Mammary epithelial cell (primary cell): ENCODE measurements at regions not wholly inside any gene's neighbourhood (a gene's known extent, or its start where the extent isn't known, plus 50 kb on each side); places are given as distances from the start of the nearest gene placed in this dataset.

Experiments
- CTCF ChIP-seq, 2 donors: IDR thresholded peaks in 1 of 2; conservative IDR thresholded peaks in 1 of 2; 2 replicates each; pipeline ENCODE4 v1.5.1; 2011 to 2012; ENCODE audit warnings: inconsistent platforms in 2 of 2, low read length in 2 of 2, mild to moderate bottlenecking in 2 of 2, control low read depth in 1 of 2, low read depth in 1 of 2; ENCODE audit not compliant: insufficient read depth in 1 of 2; ENCODE audit errors: extremely low read depth in 1 of 2
- EZH2 ChIP-seq: IDR thresholded peaks from 2 replicates; pipeline ENCODE4 v1.6.1; 2012; ENCODE audit warnings: low read length, inconsistent platforms, borderline replicate concordance

- TF ChIP-seq CTCF (conservative IDR thresholded peaks at IDR 0.05 in 1 of 2, IDR thresholded peaks at IDR 0.05 in 1 of 2; ENCODE audit: extremely low read depth in 1 of 2, insufficient read depth in 1 of 2, low read depth in 1 of 2, low read length in 2 of 2) (no peak), EZH2 (no peak)
Observed at GRCh38 chr13:62793850-62794249, 1378.2 kb upstream of the PCDH20 start.
